Parathyroid adenoma (tissue), 2 donors: ENCODE measurements at regions not wholly inside any gene's neighbourhood (a gene's known extent, or its start where the extent isn't known, plus 50 kb on each side); places are given as distances from the start of the nearest gene placed in this dataset.

Experiments used
- H2AFZ ChIP-seq: fragments of 300-600 bp; sonication (generic); one replicate; pipeline ENCODE4 v1.7.0; 2017; ENCODE audit warnings: antibody characterized with exemption, mild to moderate bottlenecking
- H3K27ac ChIP-seq: fragments of 300-600 bp; sonication (generic); one replicate; pipeline ENCODE4 v1.7.0; 2017
- H3K27me3 ChIP-seq: fragments of 300-600 bp; sonication (generic); one replicate; pipeline ENCODE4 v1.7.0; 2017; ENCODE audit warnings: low read length; ENCODE audit not compliant: control insufficient read depth, insufficient read depth
- H3K36me3 ChIP-seq: fragments of 300-600 bp; sonication (generic); one replicate; pipeline ENCODE4 v1.7.0; 2017; ENCODE audit warnings: low read length; ENCODE audit not compliant: control insufficient read depth, insufficient read depth
- H3K4me1 ChIP-seq: fragments of 300-600 bp; sonication (generic); one replicate; pipeline ENCODE4 v1.7.0; 2017; ENCODE audit warnings: control low read depth
- H3K4me2 ChIP-seq: fragments of 300-600 bp; sonication (generic); one replicate; pipeline ENCODE4 v1.7.0; 2017; ENCODE audit warnings: low read length
- H3K4me3 ChIP-seq: fragments of 300-600 bp; sonication (generic); one replicate; pipeline ENCODE4 v1.7.0; 2017; ENCODE audit warnings: low read depth, low read length
- H3K79me2 ChIP-seq: fragments of 300-600 bp; sonication (generic); one replicate; pipeline ENCODE4 v1.7.0; 2017; ENCODE audit warnings: control low read depth
- H3K9ac ChIP-seq: fragments of 300-600 bp; sonication (generic); one replicate; pipeline ENCODE4 v1.7.0; 2017; ENCODE audit warnings: mild to moderate bottlenecking
- H3K9me3 ChIP-seq: fragments of 300-600 bp; sonication (generic); one replicate; pipeline ENCODE4 v1.7.0; 2017; ENCODE audit warnings: low read length; ENCODE audit not compliant: control insufficient read depth
- CTCF ChIP-seq: fragments of 300-600 bp; sonication (generic); IDR thresholded peaks from one replicate; pipeline ENCODE4 v1.7.0; 2017; ENCODE audit warnings: antibody characterized with exemption, mild to moderate bottlenecking
- donor health status: primary hyperparathyroidism.

GRCh38 chr13:30846866-30847265 is 59.2 kb upstream of the MEDAG start:
- Histone ChIP-seq H3K4me1 (no peaks in the 10 kb centered on the region), H3K36me3 (no peaks in the 10 kb centered on the region), H3K9ac (no peak overlapping the region), H3K4me3 (no peak overlapping the region), H3K27me3 (no peaks in the 10 kb centered on the region), H3K4me2 (no peak overlapping the region), H2AFZ (no peak overlapping the region), H3K9me3 (no peaks in the 10 kb centered on the region), H3K27ac (no peak overlapping the region), H3K79me2 (no peaks in the 10 kb centered on the region)
- no peak for TF ChIP-seq CTCF

- Histone ChIP-seq H3K4me3 (no peak overlapping the region), H3K9me3 (no peaks in the 10 kb centered on the region), H3K4me1 (no peaks in the 10 kb centered on the region), H3K36me3 (no peaks in the 10 kb centered on the region), H3K79me2 (no peaks in the 10 kb centered on the region), H2AFZ (no peak overlapping the region), H3K27me3 (no peaks in the 10 kb centered on the region), H3K4me2 (no peak overlapping the region), H3K27ac (no peak overlapping the region), H3K9ac (no peak overlapping the region)
- no peak for TF ChIP-seq CTCF
Observed at GRCh38 chr13:30847650-30848307, 58.3 kb upstream of the MEDAG start.

- Histone ChIP-seq H3K4me3 (no peak overlapping the region), H3K27ac (no peak overlapping the region), H3K79me2 (no peaks in the 10 kb centered on the region), H3K9ac (no peak overlapping the region), H2AFZ (no peak overlapping the region), H3K4me2 (no peak overlapping the region), H3K9me3 (no peaks in the 10 kb centered on the region), H3K36me3 (no peaks in the 10 kb centered on the region), H3K4me1 (no peaks in the 10 kb centered on the region), H3K27me3 (no peaks in the 10 kb centered on the region)
- no peak for TF ChIP-seq CTCF
Observed at GRCh38 chr13:30848332-30849027, 57.6 kb upstream of the MEDAG start.

- no peak for TF ChIP-seq CTCF
- Histone ChIP-seq H3K4me2 (no peak overlapping the region), H3K36me3 (no peaks in the 10 kb centered on the region), H3K9me3 (no peaks in the 10 kb centered on the region), H3K9ac (no peak overlapping the region), H3K4me1 (no peaks in the 10 kb centered on the region), H3K27me3 (no peaks in the 10 kb centered on the region), H3K4me3 (no peak overlapping the region), H3K27ac (no peak overlapping the region), H3K79me2 (no peaks in the 10 kb centered on the region), H2AFZ (no peak overlapping the region)
Observed at GRCh38 chr13:30849611-30850010, 56.5 kb upstream of the MEDAG start.
